ENCODE measurements at regions not wholly inside any gene's neighbourhood (a gene's known extent, or its start where the extent isn't known, plus 50 kb on each side); places are given as distances from the start of the nearest gene placed in this dataset.

- Histone ChIP-seq H3K27me3 (ENCODE audit: control insufficient read depth, insufficient read depth, low read length) (no peaks in the 10 kb centered on the region), H3K36me3 (ENCODE audit: control insufficient read depth, insufficient read depth, low read length) (no peaks in the 10 kb centered on the region), H3K4me1 (ENCODE audit: control insufficient read depth, insufficient read depth, low read length) (no peaks in the 10 kb centered on the region), H3K4me3 (ENCODE audit: low read depth in 2 of 2, low read length in 2 of 2) (no peak overlapping the region), H3K9me3 (ENCODE audit: control insufficient read depth, insufficient read depth, low read depth, low read length) (no peaks in the 10 kb centered on the region), H3K27ac (ENCODE audit: low read length) (no peak overlapping the region)
- no peak for TF ChIP-seq POLR2AphosphoS5 (IDR thresholded peaks at IDR 0.05; ENCODE audit: low read depth, low read length)
- no peak for TF ChIP-seq REST (IDR thresholded peaks at IDR 0.05; ENCODE audit: insufficient read depth in 1 of 2, low read depth in 2 of 2, low read length in 1 of 2)
- TF ChIP-seq CTCF (IDR thresholded peaks at IDR 0.05) = no peak
- no peak for TF ChIP-seq TCF7L2 (IDR thresholded peaks at IDR 0.05; ENCODE audit: low read depth, low read length)
- no peak for TF ChIP-seq SIN3A (IDR thresholded peaks at IDR 0.05; ENCODE audit: borderline replicate concordance, insufficient read depth, low read depth, low read length)
- intact Hi-C loops (cut with micrococcal nuclease; ENCODE audit: unreplicated experiment) = no loop called here
- ATAC-seq = no peak
- BruUV-seq (replicated peaks) = no TSS peak
- DNase-seq (ENCODE audit: low read depth, low spot score) = no peak
- POLR2A ChIA-PET = no interaction called here
- CTCF ChIA-PET = no interaction called here
- in situ Hi-C loops (cut with HindIII; ENCODE audit: low pct_unique_long_range_greater_than_20kb, low sequenced_read_pairs) = no loop called here
Observed at GRCh38 chr18:21963336-21963735, 206.1 kb upstream of the GATA6 start.

- TF ChIP-seq CTCF (IDR thresholded peaks at IDR 0.05) (no peak), POLR2AphosphoS5 (IDR thresholded peaks at IDR 0.05; ENCODE audit: low read depth, low read length) (no peak), REST (IDR thresholded peaks at IDR 0.05; ENCODE audit: insufficient read depth in 1 of 2, low read depth in 2 of 2, low read length in 1 of 2) (no peak), SIN3A (IDR thresholded peaks at IDR 0.05; ENCODE audit: borderline replicate concordance, insufficient read depth, low read depth, low read length) (no peak), TCF7L2 (IDR thresholded peaks at IDR 0.05; ENCODE audit: low read depth, low read length) (no peak)
- H3K9me3 ChIP-seq (ENCODE audit: control insufficient read depth, insufficient read depth, low read depth, low read length) = no peaks in the 10 kb centered on the region
- no peaks in the 10 kb centered on the region for H3K4me1 ChIP-seq (ENCODE audit: control insufficient read depth, insufficient read depth, low read length)
- intact Hi-C loops (cut with micrococcal nuclease; ENCODE audit: unreplicated experiment) (no loop called here), in situ Hi-C loops (cut with HindIII; ENCODE audit: low pct_unique_long_range_greater_than_20kb, low sequenced_read_pairs) (no loop called here)
- no peak for DNase-seq (ENCODE audit: low read depth, low spot score)
- H3K4me3 ChIP-seq (ENCODE audit: low read depth in 2 of 2, low read length in 2 of 2) = no peak overlapping the region
- ATAC-seq = no peak
- CTCF ChIA-PET = interaction anchor here (0.6 kb wide), 1 partner anchor 141 kb away, joined by 3 read pairs; no protein-coding TSS in a partner anchor
- POLR2A ChIA-PET = no interaction called here
- no peaks in the 10 kb centered on the region for H3K27me3 ChIP-seq (ENCODE audit: control insufficient read depth, insufficient read depth, low read length)
- H3K36me3 ChIP-seq (ENCODE audit: control insufficient read depth, insufficient read depth, low read length) = no peaks in the 10 kb centered on the region
- no TSS peak for BruUV-seq (replicated peaks)
- no peak overlapping the region for H3K27ac ChIP-seq (ENCODE audit: low read length)
Observed at GRCh38 chr18:21968338-21968737, 201.1 kb upstream of the GATA6 start.

Data from Panc1 (cell line).